ENCODE measurements at regions not wholly inside any gene's neighbourhood (a gene's known extent, or its start where the extent isn't known, plus 50 kb on each side); places are given as distances from the start of the nearest gene placed in this dataset.

DNA sequence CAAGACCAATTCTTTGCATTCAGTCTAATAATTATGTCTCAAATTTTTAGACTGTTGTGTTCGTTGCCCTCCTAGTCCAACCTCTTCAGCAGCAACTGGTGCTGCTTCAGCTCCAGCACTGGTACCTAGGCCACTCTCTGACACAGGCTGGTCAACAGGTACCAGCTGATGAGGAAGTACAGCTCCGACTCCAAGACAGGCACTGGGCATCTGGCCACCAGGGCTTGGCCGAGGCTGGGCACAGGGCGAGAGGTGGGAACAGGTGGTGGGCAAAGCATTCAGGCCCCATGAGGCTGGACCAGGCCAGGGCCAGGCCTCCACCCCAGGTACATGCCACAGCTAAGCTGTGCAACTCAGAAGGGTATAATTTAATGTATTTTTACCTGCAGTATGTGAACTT, 151.5 kb upstream of the AGR3 start:
- TF ChIP-seq, protein P1, sequence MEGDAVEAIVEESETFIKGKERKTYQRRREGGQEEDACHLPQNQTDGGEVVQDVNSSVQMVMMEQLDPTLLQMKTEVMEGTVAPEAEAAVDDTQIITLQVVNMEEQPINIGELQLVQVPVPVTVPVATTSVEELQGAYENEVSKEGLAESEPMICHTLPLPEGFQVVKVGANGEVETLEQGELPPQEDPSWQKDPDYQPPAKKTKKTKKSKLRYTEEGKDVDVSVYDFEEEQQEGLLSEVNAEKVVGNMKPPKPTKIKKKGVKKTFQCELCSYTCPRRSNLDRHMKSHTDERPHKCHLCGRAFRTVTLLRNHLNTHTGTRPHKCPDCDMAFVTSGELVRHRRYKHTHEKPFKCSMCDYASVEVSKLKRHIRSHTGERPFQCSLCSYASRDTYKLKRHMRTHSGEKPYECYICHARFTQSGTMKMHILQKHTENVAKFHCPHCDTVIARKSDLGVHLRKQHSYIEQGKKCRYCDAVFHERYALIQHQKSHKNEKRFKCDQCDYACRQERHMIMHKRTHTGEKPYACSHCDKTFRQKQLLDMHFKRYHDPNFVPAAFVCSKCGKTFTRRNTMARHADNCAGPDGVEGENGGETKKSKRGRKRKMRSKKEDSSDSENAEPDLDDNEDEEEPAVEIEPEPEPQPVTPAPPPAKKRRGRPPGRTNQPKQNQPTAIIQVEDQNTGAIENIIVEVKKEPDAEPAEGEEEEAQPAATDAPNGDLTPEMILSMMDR (IDR thresholded peaks at IDR 0.05; ENCODE audit: low read length) = no peak
- no peak for TF ChIP-seq EZH2 (IDR thresholded peaks at IDR 0.05; ENCODE audit: borderline replicate concordance, low read length)
